NCI-H2196 (cell line): ENCODE measurements at regions not wholly inside any gene's neighbourhood (a gene's known extent, or its start where the extent isn't known, plus 50 kb on each side); places are given as distances from the start of the nearest gene placed in this dataset.
"Not testable (repeated sequence)": the region's sequence is repeated elsewhere in the genome, so short reads cannot be mapped to it uniquely, and the experiment has no call there.

Experiments
- DNase-seq: peaks from one replicate; lab custom pipeline; 2025; ENCODE audit not compliant: unreplicated experiment; lab: John Stamatoyannopoulos, UW

- no peak for DNase-seq
These were observed 1719.9 kb downstream of the GRIK2 start for GRCh38 chr6:103113416-103113815.

- no peak for DNase-seq
These were observed 1714.5 kb downstream of the GRIK2 start for GRCh38 chr6:103107985-103108384.

- DNase-seq = no peak
These were observed 1712.2 kb downstream of the GRIK2 start for GRCh38 chr6:103105686-103106085.

GRCh38 chr6:103101267-103101666 lies 1707.8 kb downstream of the GRIK2 start:
- no peak for DNase-seq

- not testable (repeated sequence) for DNase-seq
These were observed 1698.9 kb downstream of the GRIK2 start for GRCh38 chr6:103092414-103092813.

- no peak for DNase-seq
These were observed 1692.3 kb downstream of the GRIK2 start for GRCh38 chr6:103085801-103086200.

- DNase-seq = no peak
These were observed 1688.5 kb downstream of the GRIK2 start for GRCh38 chr6:103081876-103082630.

GRCh38 chr6:103081126-103081525 lies 1687.6 kb downstream of the GRIK2 start:
- DNase-seq = no peak

- DNase-seq = no peak
These were observed 1687.0 kb downstream of the GRIK2 start for GRCh38 chr6:103080497-103080896.

- no peak for DNase-seq
These were observed 1686.4 kb downstream of the GRIK2 start for GRCh38 chr6:103079867-103080266.

GRCh38 chr6:103062136-103062535 lies 1668.6 kb downstream of the GRIK2 start:
- DNase-seq = no peak

- DNase-seq = no peak
These were observed 1654.1 kb downstream of the GRIK2 start for GRCh38 chr6:103047567-103047966.

- no peak for DNase-seq
These were observed 1648.8 kb downstream of the GRIK2 start for GRCh38 chr6:103042336-103042735.

GRCh38 chr6:103036846-103037245 lies 1643.3 kb downstream of the GRIK2 start:
- no peak for DNase-seq

- no peak for DNase-seq
These were observed 1633.9 kb downstream of the GRIK2 start for GRCh38 chr6:103027271-103027931.

- DNase-seq = no peak
These were observed 1624.9 kb downstream of the GRIK2 start for GRCh38 chr6:103018426-103018825.

GRCh38 chr6:103017878-103018277 lies 1624.4 kb downstream of the GRIK2 start:
- DNase-seq = no peak

- no peak for DNase-seq
These were observed 1618.1 kb downstream of the GRIK2 start for GRCh38 chr6:103011605-103012004.

GRCh38 chr6:103002282-103002681 lies 1608.8 kb downstream of the GRIK2 start:
- no peak for DNase-seq

GRCh38 chr6:103001724-103002123 lies 1608.2 kb downstream of the GRIK2 start:
- no peak for DNase-seq

- no peak for DNase-seq
These were observed 1607.2 kb downstream of the GRIK2 start for GRCh38 chr6:103000688-103001087.

- no peak for DNase-seq
These were observed 1602.0 kb downstream of the GRIK2 start for GRCh38 chr6:102995491-102995890.

- no peak for DNase-seq
These were observed 1601.4 kb downstream of the GRIK2 start for GRCh38 chr6:102994866-102995265.
